Prostate gland (tissue), 2 donors: ENCODE measurements at regions not wholly inside any gene's neighbourhood (a gene's known extent, or its start where the extent isn't known, plus 50 kb on each side); places are given as distances from the start of the nearest gene placed in this dataset.

Experiments
- CTCF ChIP-seq, 4 experiments: fragments of 200-600 bp in 2 of 4; fragments of 450-650 bp in 2 of 4; sonication (generic) in 2 of 4; IDR thresholded peaks; 1 replicate in 3 of 4; 2 replicates in 1 of 4; pipeline ENCODE4 v1.5.1; 2016 to 2019; ENCODE audit warnings: antibody characterized with exemption in 4 of 4, mild to moderate bottlenecking in 2 of 4, moderate library complexity in 2 of 4
- POLR2A ChIP-seq: fragments of 450-650 bp; IDR thresholded peaks from one replicate; pipeline ENCODE4 v1.6.1; 2016; ENCODE audit warnings: antibody characterized with exemption, mild to moderate bottlenecking
- POLR2AphosphoS5 ChIP-seq: sonication (generic); formaldehyde crosslinking; IDR thresholded peaks from one replicate; pipeline ENCODE4 v1.6.1; 2017; ENCODE audit warnings: antibody characterized with exemption

- TF ChIP-seq CTCF (IDR thresholded peaks at IDR 0.05), result no peak
- no peak for TF ChIP-seq POLR2AphosphoS5
- TF ChIP-seq POLR2A, result no peak
Measured at GRCh38 chr13:73778242-73778864, 355.9 kb downstream of the KLF12 start.
